DND-41 (cell line): ENCODE measurements at regions not wholly inside any gene's neighbourhood (a gene's known extent, or its start where the extent isn't known, plus 50 kb on each side); places are given as distances from the start of the nearest gene placed in this dataset.

ENCODE experiments used
- ATAC-seq: fragments of 200-7000 bp; cut with Tn5 transposase; 3 replicates; pipeline ENCODE4 v1.9.1; 2021; ENCODE audit warnings: low read depth; ENCODE audit not compliant: insufficient read depth
- DNase-seq: peaks from one replicate; pipeline ENCODE4 v3.0.0-alpha.2; 2020
- H2AFZ ChIP-seq: 2 replicates; pipeline ENCODE4 v1.6.0; 2012; ENCODE audit warnings: low read depth, low read length
- H3K27ac ChIP-seq: 2 replicates; pipeline ENCODE4 v1.5.1; 2012; ENCODE audit warnings: low read length, inconsistent platforms
- H3K27me3 ChIP-seq: fragments of 200-600 bp; sonication (generic); 2 replicates; pipeline ENCODE4 v1.6.0; 2012; ENCODE audit warnings: low read length, mild to moderate bottlenecking, inconsistent platforms; ENCODE audit not compliant: insufficient read depth, poor library complexity
- H3K36me3 ChIP-seq: 2 replicates; pipeline ENCODE4 v1.5.1; 2012; ENCODE audit warnings: low read length, inconsistent platforms; ENCODE audit not compliant: insufficient read depth
- H3K4me1 ChIP-seq: 2 replicates; pipeline ENCODE4 v1.5.1; 2012; ENCODE audit warnings: mild to moderate bottlenecking, low read length; ENCODE audit not compliant: insufficient read depth
- H3K4me2 ChIP-seq: 2 replicates; pipeline ENCODE4 v1.6.0; 2012; ENCODE audit warnings: mild to moderate bottlenecking, moderate library complexity, low read length, inconsistent platforms; ENCODE audit not compliant: insufficient read depth
- H3K4me3 ChIP-seq, 2 experiments: fragments of 200-600 bp in 1 of 2; shearing (Covaris generic) in 1 of 2; 2 replicates each; pipeline ENCODE4 v1.5.1; 2012 to 2016; ENCODE audit warnings: inconsistent platforms in 2 of 2, low read length in 2 of 2, mild to moderate bottlenecking in 2 of 2, low read depth in 1 of 2, moderate library complexity in 1 of 2
- H3K79me2 ChIP-seq: 2 replicates; pipeline ENCODE4 v1.6.0; 2012; ENCODE audit warnings: low read length, inconsistent platforms; ENCODE audit not compliant: insufficient read depth
- H3K9ac ChIP-seq: 2 replicates; pipeline ENCODE4 v1.6.0; 2012; ENCODE audit warnings: low read depth, mild to moderate bottlenecking, inconsistent platforms, low read length, moderate library complexity
- H3K9me3 ChIP-seq: 2 replicates; pipeline ENCODE4 v1.5.1; 2012; ENCODE audit warnings: low read length, moderate library complexity, mild to moderate bottlenecking, inconsistent platforms; ENCODE audit not compliant: insufficient read depth, severe bottlenecking
- H4K20me1 ChIP-seq: 2 replicates; pipeline ENCODE4 v1.6.0; 2012; ENCODE audit warnings: low read length; ENCODE audit not compliant: insufficient read depth
- CTCF ChIP-seq: IDR thresholded peaks from 2 replicates; pipeline ENCODE4 v1.5.1; 2012; ENCODE audit warnings: borderline replicate concordance, low read length, moderate library complexity, mild to moderate bottlenecking; ENCODE audit not compliant: poor library complexity, severe bottlenecking; ENCODE audit errors: extremely low read depth
- EZH2 ChIP-seq: IDR thresholded peaks from 3 replicates; pipeline ENCODE4 v1.6.1; 2012; ENCODE audit warnings: borderline replicate concordance, low read depth, mild to moderate bottlenecking, moderate library complexity, low read length, inconsistent platforms; ENCODE audit not compliant: severe bottlenecking

- H4K20me1 ChIP-seq: no peaks in the 10 kb centered on the region
- H3K9ac ChIP-seq: no peak overlapping the region
- no peaks in the 10 kb centered on the region for H3K79me2 ChIP-seq
- TF ChIP-seq CTCF (no peak), EZH2 (no peak)
- H3K27me3 ChIP-seq: no peaks in the 10 kb centered on the region
- no peaks in the 10 kb centered on the region for H3K36me3 ChIP-seq
- peaks cover 5% of the 10 kb centered on the region for H3K9me3 ChIP-seq
- DNase-seq (no peak), ATAC-seq (no peak)
- H3K4me3 ChIP-seq: no peak overlapping the region
- peaks cover 7% of the 10 kb centered on the region for H3K4me1 ChIP-seq
- no peak overlapping the region for H2AFZ ChIP-seq
- no peak overlapping the region for H3K4me2 ChIP-seq
- H3K27ac ChIP-seq: no peak overlapping the region
Measured at GRCh38 chr7:109763611-109764010, 1193.9 kb downstream of the DNAJB9 start.

- peaks cover 1% of the 10 kb centered on the region for H3K9me3 ChIP-seq
Measured at GRCh38 chr7:109772161-109772560, 1202.5 kb downstream of the DNAJB9 start.

GRCh38 chr7:109782806-109783205 is 1213.1 kb downstream of the DNAJB9 start:
- Histone ChIP-seq H3K79me2 (no peaks in the 10 kb centered on the region), H3K36me3 (no peaks in the 10 kb centered on the region), H3K9me3 (no peaks in the 10 kb centered on the region), H4K20me1 (no peaks in the 10 kb centered on the region), H2AFZ (peak overlapping the region; percentile 6), H3K4me1 (peaks cover 47% of the 10 kb centered on the region), H3K27ac (peak overlapping the region; percentile 84), H3K9ac (peak overlapping the region; percentile 41), H3K4me3 (no peak overlapping the region), H3K4me2 (peak overlapping the region; percentile 45), H3K27me3 (no peaks in the 10 kb centered on the region)
- DNase-seq: peak; percentile 77
- TF ChIP-seq CTCF (no peak), EZH2 (no peak)
- peak; percentile 97 for ATAC-seq

More at GRCh38 chr7:109772161-109772560, 1202.5 kb downstream of the DNAJB9 start:
- no peak for DNase-seq
- Histone ChIP-seq H2AFZ (no peak overlapping the region), H3K27ac (0 out of 2 replicates have a peak overlapping the region, but pooled peaks have one; percentile 14), H3K4me1 (no peaks in the 10 kb centered on the region; the same call in 1 of the 2 replicates), H4K20me1 (no peaks in the 10 kb centered on the region), H3K9ac (no peak overlapping the region), H3K79me2 (no peaks in the 10 kb centered on the region), H3K27me3 (no peaks in the 10 kb centered on the region), H3K36me3 (no peaks in the 10 kb centered on the region), H3K4me2 (no peak overlapping the region), H3K4me3 (no peak overlapping the region)
- no peak for ATAC-seq
- TF ChIP-seq EZH2 (no peak), CTCF (no peak)

- no peak overlapping the region for H3K9ac ChIP-seq
- no peaks in the 10 kb centered on the region for H3K27me3 ChIP-seq
- H4K20me1 ChIP-seq: no peaks in the 10 kb centered on the region
- no peaks in the 10 kb centered on the region for H3K36me3 ChIP-seq
- H3K4me1 ChIP-seq: no peaks in the 10 kb centered on the region
- no peak for TF ChIP-seq EZH2
- TF ChIP-seq CTCF: no peak
- no peak overlapping the region for H3K4me2 ChIP-seq
- peaks cover 11% of the 10 kb centered on the region for H3K9me3 ChIP-seq
- no peak for ATAC-seq
- H3K27ac ChIP-seq: no peak overlapping the region
- H3K79me2 ChIP-seq: no peaks in the 10 kb centered on the region
- H2AFZ ChIP-seq: no peak overlapping the region
- no peak for DNase-seq
- no peak overlapping the region for H3K4me3 ChIP-seq
Measured at GRCh38 chr7:109806548-109806947, 1236.9 kb downstream of the DNAJB9 start.
